Embryonic facial prominence (tissue), 1 donor: ENCODE measurements at regions not wholly inside any gene's neighbourhood (a gene's known extent, or its start where the extent isn't known, plus 50 kb on each side); places are given as distances from the start of the nearest gene placed in this dataset.
"Not testable (repeated sequence)": the region's sequence is repeated elsewhere in the genome, so short reads cannot be mapped to it uniquely, and the experiment has no call there.

Experiments used
- DNase-seq: peaks from one replicate; pipeline ENCODE4 v3.0.0-alpha.2; 2016; ENCODE audit errors: extremely low spot score

GRCh38 chr10:77740396-77740795, 102.8 kb upstream of the KCNMA1 start:
- not testable (repeated sequence) for DNase-seq

GRCh38 chr10:77738496-77739158, 101.0 kb upstream of the KCNMA1 start:
- DNase-seq: no peak

- no peak for DNase-seq
Measured at GRCh38 chr10:77737608-77738007, 100.0 kb upstream of the KCNMA1 start.

- DNase-seq: not testable (repeated sequence)
Measured at GRCh38 chr10:77735136-77735535, 97.5 kb upstream of the KCNMA1 start.

- DNase-seq: no peak
Measured at GRCh38 chr10:77732213-77733003, 94.8 kb upstream of the KCNMA1 start.

DNA sequence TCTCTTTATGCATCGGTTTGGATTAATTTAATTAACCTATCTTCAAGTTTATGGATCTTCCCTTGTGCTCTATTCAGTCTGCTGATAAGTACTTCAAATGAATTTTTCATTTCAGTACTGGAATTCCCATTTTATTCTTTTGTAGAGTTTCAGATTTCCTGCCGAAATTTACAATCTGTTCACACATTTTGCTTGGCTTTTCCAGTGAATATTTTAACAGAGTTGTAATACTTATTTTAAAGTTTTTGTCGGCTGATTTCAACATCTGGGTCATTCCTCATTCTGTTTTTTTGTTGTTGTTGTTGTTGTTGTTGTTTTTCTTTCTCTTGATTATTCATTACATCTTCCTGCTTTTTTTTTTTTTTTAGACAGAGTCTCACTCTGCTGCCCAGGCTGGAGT, 89.9 kb upstream of the KCNMA1 start:
- no peak for DNase-seq

- no peak for DNase-seq
Measured at GRCh38 chr10:77726732-77727131, 89.1 kb upstream of the KCNMA1 start.

DNA sequence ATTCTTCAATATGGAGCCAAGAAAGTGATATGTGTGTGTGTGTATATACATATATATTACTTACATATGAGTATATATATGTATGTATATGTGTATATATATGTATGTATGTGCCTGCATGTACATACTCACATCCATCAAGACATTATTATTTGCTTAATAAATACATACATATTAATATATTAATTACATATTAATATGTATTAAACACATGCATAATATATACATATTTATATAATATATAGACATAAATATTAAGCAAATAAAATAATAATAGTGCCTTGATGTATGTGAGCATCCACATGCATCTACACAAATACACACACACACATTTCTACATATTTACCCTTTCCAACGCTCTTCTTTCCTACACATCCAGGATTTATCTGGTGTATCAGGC, 88.7 kb upstream of the KCNMA1 start:
- no peak for DNase-seq

DNA sequence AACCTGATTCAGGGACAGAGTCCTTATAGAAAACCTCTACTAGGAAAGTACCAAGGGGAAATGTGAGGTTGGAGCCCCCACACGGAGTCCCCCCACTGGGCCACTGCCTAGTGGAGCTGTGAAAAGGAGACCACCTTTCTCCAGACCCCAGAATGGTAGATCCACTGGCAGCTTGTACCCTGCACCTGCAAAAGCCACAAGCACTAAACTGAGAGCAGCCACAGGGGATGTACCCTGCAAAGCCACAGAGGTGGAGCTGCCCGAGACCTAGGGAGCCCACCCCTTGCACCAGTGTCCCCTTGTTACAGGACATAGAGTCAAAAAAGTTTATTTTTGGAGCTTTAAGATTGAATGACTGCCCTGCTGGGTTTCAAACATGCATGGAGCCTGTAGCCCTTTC, 87.2 kb upstream of the KCNMA1 start:
- no peak for DNase-seq

- DNase-seq: no peak
Measured at GRCh38 chr10:77723376-77723775, 85.8 kb upstream of the KCNMA1 start.

DNA sequence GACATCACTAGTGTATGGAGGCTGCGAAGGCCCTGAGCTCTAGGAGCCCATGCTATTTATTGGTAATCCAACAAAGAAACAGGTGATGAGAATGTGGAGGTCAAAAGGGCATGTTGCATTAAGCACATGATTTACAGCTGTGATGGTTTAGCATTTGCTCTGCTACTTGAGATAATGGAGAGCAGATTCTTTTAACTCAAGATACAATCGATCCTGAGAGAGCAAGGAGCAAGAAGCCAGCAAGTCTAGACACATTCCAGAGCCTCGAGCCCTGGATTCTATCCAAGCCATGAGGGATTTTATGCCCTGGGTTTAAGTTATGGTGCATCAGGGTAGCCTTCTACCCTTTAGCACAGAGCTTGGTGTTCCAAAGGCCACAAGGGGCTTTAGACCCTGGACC, 85.3 kb upstream of the KCNMA1 start:
- DNase-seq: not testable (repeated sequence)

GRCh38 chr10:77721815-77722214, 84.2 kb upstream of the KCNMA1 start:
- DNase-seq: no peak

DNA sequence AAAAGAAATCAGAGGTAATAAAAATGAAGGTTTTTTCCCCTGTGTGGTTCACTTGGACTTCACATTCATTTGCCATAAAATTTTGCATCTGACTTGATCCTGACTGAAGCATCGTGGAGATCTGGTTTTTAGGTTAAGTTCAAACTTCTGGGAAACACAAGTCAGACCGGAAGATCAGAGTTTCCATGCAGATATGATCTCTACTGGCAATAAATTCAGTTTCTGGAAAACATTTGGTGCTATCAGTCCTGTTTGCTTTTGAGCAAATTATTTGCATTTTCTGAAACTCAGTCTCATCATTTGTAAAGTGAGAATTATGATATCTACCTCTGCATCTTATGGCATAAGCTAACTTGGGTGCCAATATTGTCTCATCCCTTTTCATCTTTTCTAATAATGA, 81.3 kb upstream of the KCNMA1 start:
- no peak for DNase-seq

DNA sequence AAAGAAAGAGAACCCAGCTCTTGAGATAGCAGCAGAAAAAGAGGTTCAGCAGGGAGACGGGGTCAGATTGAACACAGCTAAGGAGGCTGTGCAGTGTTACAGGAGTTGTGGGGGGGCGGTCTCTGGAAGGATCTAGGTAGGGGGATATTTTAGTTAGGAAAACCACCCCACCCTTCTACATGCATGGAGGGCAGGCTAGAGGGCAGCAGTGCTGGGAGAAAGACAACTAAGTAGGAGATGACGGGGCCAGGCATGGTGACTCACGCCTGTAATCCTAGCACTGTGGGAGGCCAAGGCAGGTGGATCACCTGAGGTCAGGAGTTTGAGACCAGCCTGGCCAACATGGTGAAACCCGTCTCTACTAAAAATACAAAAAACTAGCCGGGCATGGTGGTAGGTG, 80.7 kb upstream of the KCNMA1 start:
- not testable (repeated sequence) for DNase-seq

DNA sequence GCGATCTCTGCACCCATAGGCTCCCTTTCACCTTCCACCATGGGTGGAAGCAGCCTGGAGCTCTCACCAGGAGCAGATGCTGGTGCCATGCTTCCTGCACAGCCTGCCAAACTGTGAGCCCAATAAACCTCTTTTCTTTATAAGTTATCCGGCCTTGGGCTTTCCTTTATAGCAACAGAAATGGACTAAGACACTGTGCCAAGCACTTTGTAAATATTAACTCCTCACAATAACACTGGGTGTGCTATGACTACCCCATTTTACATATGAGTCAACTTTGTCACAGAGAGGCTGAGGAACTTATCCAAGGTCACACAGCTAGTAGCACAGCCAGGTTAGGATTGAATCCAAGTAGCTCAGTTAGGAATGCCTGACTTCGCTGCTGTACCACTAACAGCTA, 79.7 kb upstream of the KCNMA1 start:
- DNase-seq: no peak

DNA sequence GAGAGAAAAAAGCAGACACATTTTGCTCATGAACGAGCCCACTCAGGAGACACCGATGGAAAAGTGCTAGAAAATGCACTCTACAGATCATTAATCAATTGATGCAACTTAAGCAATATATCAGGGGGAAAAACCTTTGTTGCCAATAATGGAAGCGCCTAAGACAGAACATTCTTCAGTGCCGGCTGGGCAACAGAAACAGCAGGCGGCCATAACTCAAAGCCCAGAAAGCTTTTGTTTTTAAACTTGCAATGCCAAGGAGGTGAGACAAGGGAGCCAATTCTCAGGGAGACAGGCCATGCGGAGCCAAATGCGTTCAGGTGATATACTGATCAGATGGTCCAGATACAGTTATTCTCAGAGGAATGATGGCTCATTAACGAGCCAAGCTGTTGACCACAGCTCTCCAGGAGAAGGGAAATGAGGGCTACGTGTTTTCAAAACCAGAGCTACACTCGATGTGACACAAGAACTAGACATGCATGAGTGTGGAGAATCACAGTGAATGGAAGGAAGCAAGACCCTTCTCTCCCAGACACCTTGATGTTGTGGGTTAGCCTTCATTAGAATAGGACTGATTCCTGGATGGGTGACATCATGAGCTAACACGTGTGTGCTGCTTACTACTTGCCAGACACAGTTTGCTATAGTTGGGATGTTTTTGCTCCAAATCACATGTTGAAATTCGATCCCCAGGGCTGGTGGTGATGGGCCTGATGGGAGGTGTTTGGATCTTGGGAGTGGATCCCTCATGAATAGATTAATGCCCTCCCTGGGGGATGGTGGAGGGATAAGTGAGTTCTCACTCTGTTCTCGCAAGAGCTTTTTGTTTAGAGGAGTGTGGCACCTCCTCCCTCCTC, 79.1 kb upstream of the KCNMA1 start:
- DNase-seq: no peak

GRCh38 chr10:77715536-77715935, 77.9 kb upstream of the KCNMA1 start:
- no peak for DNase-seq

- DNase-seq: no peak
Measured at GRCh38 chr10:77715088-77715487, 77.5 kb upstream of the KCNMA1 start.

- DNase-seq: no peak
Measured at GRCh38 chr10:77713521-77714280, 76.1 kb upstream of the KCNMA1 start.

- DNase-seq: no peak
Measured at GRCh38 chr10:77712207-77712606, 74.6 kb upstream of the KCNMA1 start.

- no peak for DNase-seq
Measured at GRCh38 chr10:77711683-77712049, 74.1 kb upstream of the KCNMA1 start.
